Coronary artery (tissue), 2 donors: ENCODE measurements at regions not wholly inside any gene's neighbourhood (a gene's known extent, or its start where the extent isn't known, plus 50 kb on each side); places are given as distances from the start of the nearest gene placed in this dataset.
"Not testable (repeated sequence)": the region's sequence is repeated elsewhere in the genome, so short reads cannot be mapped to it uniquely, and the experiment has no call there.

ENCODE experiments used
- DNase-seq: peaks from one replicate; pipeline ENCODE4 v3.0.0-alpha.2; 2017; ENCODE audit warnings: low spot score
- H3K27ac ChIP-seq, 2 donors: fragments of 200-600 bp; sonication (generic); one replicate each; pipeline ENCODE4 v1.5.1; 2016 to 2019
- H3K4me3 ChIP-seq: fragments of 200-600 bp; sonication (generic); 2 replicates; pipeline ENCODE4 v1.5.1; 2016; ENCODE audit warnings: mild to moderate bottlenecking, moderate library complexity
- TF ChIP-seq, protein P1 (sequence below): fragments of 200-600 bp; sonication (generic); IDR thresholded peaks from one replicate; pipeline ENCODE4 v1.5.1; 2019; ENCODE audit warnings: antibody characterized with exemption

DNA sequence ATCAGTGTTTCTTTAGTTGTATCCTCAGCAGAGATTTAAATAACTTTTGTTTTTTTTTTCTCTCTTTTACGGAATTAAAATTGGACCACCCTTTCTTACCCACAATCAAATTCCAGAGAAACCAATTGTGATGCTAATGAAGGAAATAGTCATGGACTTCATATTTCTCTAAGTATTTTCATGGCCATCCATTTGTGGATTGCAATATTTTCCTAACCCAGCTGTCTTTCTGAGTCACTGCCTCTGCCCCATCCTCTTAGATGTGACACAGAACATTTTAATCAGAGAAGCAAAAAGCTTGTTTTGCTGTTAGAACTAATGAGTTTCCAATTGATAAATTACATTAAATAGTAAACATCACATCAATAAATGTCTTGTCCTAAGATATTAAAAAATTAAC is 405.5 kb upstream of the ADGRB3 start:
- Histone ChIP-seq H3K27ac (no peak overlapping the region), H3K4me3 (no peak overlapping the region)
- TF ChIP-seq, protein P1, sequence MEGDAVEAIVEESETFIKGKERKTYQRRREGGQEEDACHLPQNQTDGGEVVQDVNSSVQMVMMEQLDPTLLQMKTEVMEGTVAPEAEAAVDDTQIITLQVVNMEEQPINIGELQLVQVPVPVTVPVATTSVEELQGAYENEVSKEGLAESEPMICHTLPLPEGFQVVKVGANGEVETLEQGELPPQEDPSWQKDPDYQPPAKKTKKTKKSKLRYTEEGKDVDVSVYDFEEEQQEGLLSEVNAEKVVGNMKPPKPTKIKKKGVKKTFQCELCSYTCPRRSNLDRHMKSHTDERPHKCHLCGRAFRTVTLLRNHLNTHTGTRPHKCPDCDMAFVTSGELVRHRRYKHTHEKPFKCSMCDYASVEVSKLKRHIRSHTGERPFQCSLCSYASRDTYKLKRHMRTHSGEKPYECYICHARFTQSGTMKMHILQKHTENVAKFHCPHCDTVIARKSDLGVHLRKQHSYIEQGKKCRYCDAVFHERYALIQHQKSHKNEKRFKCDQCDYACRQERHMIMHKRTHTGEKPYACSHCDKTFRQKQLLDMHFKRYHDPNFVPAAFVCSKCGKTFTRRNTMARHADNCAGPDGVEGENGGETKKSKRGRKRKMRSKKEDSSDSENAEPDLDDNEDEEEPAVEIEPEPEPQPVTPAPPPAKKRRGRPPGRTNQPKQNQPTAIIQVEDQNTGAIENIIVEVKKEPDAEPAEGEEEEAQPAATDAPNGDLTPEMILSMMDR: no peak
- DNase-seq: no peak

DNA sequence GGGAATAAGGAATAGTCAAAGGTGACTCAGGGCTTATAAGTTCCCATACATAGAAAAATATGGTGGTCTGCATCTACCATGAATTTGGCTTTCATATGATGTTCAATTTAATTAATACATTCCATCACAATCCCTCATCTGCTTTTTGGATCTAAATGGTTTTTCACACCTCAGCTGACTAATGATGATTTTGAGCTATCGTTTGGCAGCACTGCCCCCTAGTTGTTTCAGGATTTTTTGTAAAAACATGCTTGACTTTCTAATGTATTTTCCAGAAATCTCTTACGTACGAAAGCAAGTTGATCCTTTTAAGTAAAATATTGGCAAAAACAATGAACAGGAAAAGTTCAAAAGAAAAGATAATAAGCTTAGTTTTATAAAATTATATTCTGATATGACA is 408.6 kb upstream of the ADGRB3 start:
- Histone ChIP-seq H3K27ac (no peak overlapping the region), H3K4me3 (no peak overlapping the region)
- no peak for DNase-seq
- TF ChIP-seq, protein P1: no peak

DNA sequence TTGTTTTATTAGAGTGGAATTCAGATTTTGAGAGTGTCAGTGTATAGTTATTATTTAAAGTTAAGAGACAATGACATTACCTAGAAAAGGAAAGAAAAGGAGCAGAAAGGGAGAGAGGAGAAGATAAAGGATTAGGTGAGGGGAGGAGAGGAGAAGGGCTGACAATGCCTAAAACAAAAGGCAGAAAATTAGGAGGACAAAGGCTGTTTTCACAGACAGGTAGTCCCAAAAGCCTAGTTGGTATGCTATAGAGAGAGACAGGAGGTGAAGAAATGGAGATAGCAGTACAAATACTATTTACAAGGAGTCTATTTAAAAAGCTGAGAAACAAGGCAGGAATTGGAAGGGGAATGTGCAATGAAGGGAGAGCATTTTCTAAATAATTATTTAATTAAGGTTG is 409.4 kb upstream of the ADGRB3 start:
- DNase-seq: no peak
- H3K4me3 ChIP-seq: no peak overlapping the region
- H3K27ac ChIP-seq: no peak overlapping the region
- TF ChIP-seq, protein P1: no peak

DNA sequence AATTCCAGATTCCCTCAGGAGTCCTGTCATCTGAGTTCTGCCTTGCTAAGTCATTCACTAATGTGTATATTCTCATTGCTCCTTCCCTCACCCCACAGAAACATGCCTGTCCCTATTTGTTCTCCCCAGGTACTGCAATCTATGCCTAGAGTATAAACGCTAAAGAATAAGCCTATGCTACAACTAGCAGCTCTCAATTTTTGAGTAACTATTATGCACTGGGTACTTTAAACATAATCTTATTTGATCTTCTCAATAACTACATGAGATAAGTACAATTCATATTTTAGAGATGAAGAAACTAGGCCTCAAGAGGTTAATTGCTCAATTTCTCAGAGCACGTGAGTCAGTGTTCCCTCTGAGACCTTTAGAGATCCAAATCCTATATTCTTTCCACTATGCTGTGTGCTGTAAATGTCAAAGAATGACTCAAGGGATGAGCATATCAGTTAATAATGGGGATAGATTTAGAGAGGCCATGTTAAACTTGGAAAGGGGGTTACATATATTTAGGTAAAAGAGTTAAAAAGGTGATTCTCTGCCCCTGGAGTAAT is 423.8 kb upstream of the ADGRB3 start:
- no peak overlapping the region for H3K27ac ChIP-seq

DNA sequence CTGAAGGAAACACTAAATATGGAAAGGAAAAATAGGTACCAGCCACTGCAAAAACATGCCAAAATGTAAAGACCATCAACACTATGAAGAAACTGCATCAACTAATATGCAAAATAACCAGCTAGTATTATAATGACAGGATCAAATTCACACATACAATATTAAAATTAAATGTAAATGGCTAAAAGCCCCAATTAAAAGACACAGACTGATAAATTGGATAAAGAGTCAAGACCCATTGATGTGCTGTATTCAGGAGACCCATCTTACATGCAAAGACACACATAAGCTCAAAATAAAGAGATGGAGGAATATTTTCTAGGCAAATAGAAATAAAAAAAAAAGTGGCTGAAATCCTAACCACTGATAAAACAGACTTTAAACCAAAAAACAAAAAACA is 427.5 kb upstream of the ADGRB3 start:
- H3K27ac ChIP-seq, H3K4me3 ChIP-seq, DNase-seq: not testable (repeated sequence)

More for the DNA sequence above, 423.8 kb upstream of the ADGRB3 start:
- DNase-seq: no peak
- TF ChIP-seq, protein P1: no peak
- H3K4me3 ChIP-seq: no peak overlapping the region

DNA sequence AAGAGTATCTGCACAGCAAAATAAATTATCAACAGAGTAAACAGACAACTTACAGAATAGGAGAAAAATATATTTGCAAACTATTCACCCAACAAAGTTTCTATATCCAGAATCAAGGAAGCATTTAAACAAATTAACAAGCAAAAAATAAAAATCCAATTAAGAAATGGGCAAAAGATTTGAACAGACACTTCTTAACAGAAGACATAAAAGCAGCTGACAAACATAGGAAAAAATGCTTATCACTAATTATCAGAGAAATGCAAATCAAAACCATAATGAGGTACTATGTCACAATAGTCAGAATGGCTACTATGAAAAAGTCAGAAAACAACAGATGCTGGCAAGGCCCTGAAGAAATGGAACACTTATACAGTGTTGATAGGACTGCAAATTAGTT is 434.2 kb upstream of the ADGRB3 start:
- Histone ChIP-seq H3K4me3 (no peak overlapping the region), H3K27ac (no peak overlapping the region)
- no peak for DNase-seq
- TF ChIP-seq, protein P1: no peak

DNA sequence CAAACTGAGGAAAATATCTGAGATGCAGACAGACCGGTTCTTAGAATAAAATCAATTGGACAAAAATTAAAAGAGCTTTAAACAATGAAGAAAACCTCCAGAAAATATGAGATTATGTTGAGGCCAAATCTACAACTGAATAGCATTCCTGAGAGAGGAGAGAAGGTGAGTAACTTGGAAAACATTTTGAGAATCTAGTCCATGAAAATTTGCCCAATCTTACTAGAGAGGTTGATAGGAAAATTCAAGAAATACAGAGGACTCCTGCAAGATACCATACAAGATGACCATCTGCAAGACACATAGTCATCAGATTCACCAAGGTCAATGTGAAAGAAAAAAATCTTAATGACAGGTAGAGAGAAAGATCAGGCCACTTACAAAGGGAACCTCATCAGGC is 437.7 kb upstream of the ADGRB3 start:
- Histone ChIP-seq H3K4me3 (no peak overlapping the region), H3K27ac (no peak overlapping the region)
- TF ChIP-seq, protein P1: no peak
- DNase-seq: no peak

DNA sequence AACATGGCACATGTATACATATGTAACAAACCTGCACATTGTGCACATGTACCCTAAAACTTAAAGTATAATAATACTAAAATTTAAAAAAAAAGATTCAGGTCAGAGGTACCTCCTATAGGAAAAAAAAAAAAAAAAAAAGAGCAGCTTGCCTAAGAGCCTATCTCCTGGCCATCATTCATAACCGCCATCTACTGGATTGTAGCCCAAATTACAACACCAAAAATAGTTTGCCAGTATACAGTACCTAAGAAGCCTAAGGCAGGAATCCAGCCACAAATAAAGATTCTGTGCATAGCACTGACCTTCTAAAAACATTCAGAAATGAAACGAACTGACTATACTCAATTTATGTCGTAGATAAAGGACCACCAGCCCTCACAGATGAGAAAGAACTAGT is 438.4 kb upstream of the ADGRB3 start:
- H3K4me3 ChIP-seq: no peak overlapping the region
- H3K27ac ChIP-seq: no peak overlapping the region
- TF ChIP-seq, protein P1: no peak
- DNase-seq: no peak

DNA sequence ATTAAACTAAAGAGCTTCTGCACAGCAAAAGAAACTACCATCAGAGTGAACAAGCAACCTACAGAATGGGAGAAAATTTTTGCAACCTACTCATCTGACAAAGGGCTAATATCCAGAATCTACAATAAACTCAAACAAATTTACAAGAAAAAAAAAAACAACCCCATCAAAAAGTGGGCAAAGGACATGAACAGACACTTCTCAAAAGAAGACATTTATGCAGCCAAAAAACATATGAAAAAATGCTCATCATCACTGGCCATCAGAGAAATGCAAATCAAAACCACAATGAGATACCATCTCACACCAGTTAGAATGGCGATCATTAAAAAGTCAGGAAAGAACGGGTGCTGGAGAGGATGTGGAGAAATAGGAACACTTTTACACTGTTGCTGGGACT is 439.3 kb upstream of the ADGRB3 start:
- not testable (repeated sequence) for H3K4me3 ChIP-seq, DNase-seq, H3K27ac ChIP-seq
